Activated T-cell treated with anti-CD3 and anti-CD28 coated beads for 1 hour (primary cell): ENCODE measurements at regions not wholly inside any gene's neighbourhood (a gene's known extent, or its start where the extent isn't known, plus 50 kb on each side); places are given as distances from the start of the nearest gene placed in this dataset.

Experiments used
- DNase-seq: peaks from one replicate; pipeline ENCODE4 v3.0.0-alpha.2; 2020; ENCODE audit warnings: low read depth

- DNase-seq: no peak
Observed at GRCh38 chr9:89722712-89723111, 117.9 kb downstream of the GADD45G start.

DNA sequence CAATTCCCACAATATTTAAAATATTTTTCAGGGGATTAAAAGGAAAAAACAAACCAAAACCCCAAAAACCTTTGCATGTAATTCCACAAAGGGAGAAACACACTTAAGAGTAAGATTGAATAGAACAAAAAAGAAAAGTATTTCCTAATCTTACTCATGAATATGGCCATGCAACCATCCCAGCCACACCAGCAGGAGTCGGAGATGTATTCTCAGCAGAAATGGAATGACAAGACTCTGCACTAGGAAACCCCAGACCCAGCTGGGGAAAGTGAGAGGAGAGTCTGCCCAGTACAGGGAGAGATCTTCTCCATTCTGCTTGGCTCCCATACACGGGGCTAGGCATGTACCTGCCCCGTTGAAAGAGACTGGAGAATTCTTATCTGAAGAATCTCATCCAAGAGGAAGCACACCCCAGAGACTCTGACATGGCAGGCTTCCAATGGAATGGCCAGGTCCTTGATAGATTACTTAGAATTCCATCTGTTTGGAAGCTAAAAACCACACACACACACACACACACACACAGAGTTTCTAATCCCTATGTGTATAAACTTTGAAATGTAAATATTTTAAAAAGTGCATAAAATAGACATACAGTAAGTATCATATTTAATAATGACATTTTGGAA, 118.8 kb downstream of the GADD45G start:
- DNase-seq: no peak

DNA sequence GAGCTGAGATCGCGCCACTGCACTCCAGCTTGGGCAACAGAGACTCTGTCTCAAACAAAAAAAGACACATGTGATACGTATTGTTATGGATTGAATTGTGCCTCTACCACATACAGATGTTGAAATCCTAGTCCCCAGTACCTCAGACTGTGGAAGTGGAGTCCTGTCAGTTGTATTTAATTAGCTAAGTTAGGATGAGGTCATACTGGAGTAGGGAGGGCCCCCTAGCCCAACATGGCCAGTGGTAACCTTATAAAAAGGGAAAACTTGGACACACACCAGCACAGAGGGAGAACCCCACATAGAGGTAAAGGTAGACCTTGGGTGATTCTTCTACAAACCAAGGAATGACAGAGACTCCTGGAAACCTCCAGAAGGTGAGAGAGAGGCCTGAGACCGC, 119.8 kb downstream of the GADD45G start:
- no peak for DNase-seq

GRCh38 chr9:89725271-89725670, 120.5 kb downstream of the GADD45G start:
- DNase-seq: no peak

DNA sequence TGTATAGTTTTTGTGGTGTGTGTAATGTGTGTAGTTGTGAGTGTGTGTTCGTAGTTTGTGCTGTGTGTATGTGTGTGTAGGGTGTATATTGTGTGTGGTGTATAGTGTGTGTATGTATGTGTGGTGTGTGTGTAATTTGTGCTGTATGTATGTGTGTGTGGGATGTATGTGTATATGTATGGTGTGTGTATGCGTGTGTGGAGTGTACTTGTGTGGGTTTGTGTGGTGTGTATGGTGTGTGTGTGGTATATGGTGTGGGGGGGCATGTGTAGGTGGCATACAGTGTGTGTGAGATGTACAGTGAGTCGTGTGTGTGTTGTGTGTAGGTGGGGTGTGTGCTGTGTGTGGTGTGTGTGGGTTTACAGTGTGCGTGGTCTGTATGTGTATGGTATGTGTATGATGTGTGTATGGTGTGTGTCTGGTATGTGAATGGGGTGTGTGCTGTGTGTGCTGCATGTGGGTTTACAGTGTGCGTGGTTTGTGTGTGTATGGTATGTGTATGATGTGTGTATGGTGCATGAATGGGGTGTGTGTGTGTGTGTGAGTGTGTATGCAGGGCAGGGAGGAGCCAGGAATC, 125.2 kb downstream of the GADD45G start:
- DNase-seq: no peak

DNA sequence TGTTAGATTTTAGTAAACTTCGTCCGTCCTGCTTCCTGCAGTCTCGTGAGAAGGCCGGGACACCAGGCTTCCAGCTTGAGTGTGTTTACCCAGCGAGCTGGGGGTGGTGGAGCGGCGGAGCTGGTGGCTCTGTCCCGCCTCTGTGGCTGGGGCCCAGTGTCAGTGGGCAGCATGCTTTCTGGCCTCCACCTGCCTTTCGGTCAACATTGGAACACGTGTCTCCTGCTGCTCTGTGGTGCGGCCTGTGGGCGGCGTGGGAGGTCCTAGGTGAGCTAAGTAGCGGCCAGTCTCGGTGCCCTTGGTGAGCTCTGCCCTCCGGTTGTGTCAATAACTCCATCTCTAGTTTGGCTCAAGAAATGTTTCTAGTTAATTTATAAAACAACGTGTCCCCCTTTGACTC, 125.9 kb downstream of the GADD45G start:
- no peak for DNase-seq

GRCh38 chr9:89731262-89732182, 126.7 kb downstream of the GADD45G start:
- DNase-seq: no peak

DNA sequence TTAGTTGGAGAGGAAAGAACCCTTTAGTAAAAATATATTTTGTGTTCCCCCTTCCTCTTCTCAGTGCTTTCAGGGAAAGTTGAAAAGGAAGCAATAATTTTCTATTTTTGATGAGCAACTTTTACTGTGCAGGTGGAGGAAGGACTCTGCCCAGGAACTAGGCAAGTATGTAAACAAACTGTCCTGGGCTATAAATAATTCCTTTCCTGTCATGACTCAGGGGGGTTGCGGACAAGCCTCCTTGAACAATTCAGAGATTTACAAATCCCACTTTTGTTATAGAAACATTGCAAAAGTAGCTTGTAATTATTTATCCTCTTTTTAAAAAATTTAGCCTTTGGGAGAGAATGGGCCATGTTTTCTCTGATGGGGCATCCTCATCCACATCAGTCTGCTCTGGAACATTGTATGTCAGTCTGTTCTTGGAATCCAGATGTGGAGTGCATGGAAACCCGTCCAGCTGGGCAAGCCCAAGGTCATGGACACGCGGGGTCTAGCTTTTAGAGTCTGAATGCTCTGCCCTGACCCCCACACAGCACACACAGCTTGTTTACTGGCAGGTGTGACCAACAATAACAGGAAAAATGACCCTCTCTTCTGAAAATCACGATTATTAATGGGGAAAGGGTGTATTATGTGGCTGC, 127.6 kb downstream of the GADD45G start:
- DNase-seq: no peak

DNA sequence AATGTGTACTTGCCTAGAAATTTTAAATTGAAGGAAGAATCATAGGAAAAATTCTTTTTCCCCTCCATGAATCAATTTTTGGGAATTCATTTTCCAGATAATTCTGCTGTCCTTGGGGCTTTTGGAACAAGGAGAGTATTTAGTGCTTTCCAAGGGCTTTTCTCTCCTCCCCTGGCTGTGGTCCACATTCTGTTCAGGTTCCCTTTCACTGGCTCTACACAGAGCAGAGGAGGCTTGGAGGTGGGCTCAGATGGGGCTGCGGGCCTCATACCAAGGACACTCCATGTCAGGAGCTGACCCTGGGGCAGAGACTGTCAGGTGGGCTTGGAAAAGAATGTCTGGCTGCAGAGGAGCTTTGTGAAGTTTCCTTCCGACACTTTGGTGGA, 128.1 kb downstream of the GADD45G start:
- no peak for DNase-seq

GRCh38 chr9:89734600-89735041, 129.8 kb downstream of the GADD45G start:
- DNase-seq: no peak

- no peak for DNase-seq
Observed at GRCh38 chr9:89738137-89738932, 133.5 kb downstream of the GADD45G start.

DNA sequence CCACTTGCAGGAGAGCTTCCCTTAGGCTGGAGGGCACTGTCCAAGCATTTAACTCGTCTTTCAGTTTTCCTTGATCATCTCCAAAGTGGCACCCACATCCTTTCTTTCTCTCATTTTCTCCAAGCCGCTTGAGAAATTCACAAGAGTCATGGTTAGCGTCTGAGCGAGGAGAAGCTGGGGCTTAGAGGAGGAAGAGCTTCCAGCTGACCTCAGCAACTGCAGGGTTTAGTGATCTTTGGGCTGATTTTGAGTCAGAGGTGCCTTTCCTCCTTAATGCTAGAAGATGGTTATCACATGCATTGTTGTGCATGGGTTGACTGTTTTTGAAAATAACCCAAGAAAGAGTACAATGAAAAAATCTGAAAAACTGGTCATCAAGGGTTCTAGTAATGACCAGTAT, 134.7 kb downstream of the GADD45G start:
- no peak for DNase-seq

- no peak for DNase-seq
Observed at GRCh38 chr9:89739916-89740315, 135.1 kb downstream of the GADD45G start.

- peak; percentile 2 for DNase-seq
Observed at GRCh38 chr9:89740722-89741121, 135.9 kb downstream of the GADD45G start.

DNA sequence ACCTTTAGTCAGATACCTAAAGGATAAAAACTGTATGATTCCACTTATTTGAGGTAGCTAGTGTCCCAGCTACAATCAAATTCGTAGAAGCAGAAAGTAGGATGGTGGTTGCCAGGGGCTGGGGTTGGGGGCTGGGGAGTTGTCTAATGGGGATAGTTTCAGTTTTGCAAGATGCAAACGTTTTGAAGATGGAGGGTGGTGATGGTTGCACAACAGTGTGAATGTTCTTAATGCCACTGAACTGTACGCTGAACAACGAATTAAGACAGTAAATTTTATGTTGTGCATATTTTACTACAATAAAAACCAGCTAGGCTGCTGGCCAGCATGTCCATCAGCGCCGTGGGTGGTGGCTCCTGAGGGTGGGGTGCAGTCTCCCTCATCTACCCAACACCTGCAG, 137.8 kb downstream of the GADD45G start:
- DNase-seq: no peak

GRCh38 chr9:89743216-89743572, 138.4 kb downstream of the GADD45G start:
- DNase-seq: peak; percentile 4

GRCh38 chr9:89743573-89744254, 138.9 kb downstream of the GADD45G start:
- peak; percentile 36 for DNase-seq

DNA sequence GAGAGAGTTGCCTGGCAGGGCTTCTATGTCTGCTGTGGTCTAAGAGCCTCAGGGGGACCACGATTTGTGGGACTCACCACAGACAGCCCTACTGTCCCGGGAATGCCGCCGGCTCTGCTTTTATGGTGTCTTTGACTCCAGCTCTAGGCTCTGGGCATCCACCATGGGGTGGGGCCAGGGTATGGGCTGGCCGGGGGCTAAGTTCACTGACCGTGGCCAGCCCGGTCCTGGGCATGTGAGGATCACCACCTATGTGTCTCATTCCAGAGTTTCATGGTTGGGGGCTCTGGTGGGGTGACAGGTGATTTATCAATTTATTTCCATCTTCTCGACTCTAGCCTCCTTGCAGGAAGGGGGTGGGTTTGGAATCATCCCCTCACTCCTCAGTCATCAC, 139.4 kb downstream of the GADD45G start:
- DNase-seq: peak; percentile 3

- no peak for DNase-seq
Observed at GRCh38 chr9:89744730-89745129, 139.9 kb downstream of the GADD45G start.

DNA sequence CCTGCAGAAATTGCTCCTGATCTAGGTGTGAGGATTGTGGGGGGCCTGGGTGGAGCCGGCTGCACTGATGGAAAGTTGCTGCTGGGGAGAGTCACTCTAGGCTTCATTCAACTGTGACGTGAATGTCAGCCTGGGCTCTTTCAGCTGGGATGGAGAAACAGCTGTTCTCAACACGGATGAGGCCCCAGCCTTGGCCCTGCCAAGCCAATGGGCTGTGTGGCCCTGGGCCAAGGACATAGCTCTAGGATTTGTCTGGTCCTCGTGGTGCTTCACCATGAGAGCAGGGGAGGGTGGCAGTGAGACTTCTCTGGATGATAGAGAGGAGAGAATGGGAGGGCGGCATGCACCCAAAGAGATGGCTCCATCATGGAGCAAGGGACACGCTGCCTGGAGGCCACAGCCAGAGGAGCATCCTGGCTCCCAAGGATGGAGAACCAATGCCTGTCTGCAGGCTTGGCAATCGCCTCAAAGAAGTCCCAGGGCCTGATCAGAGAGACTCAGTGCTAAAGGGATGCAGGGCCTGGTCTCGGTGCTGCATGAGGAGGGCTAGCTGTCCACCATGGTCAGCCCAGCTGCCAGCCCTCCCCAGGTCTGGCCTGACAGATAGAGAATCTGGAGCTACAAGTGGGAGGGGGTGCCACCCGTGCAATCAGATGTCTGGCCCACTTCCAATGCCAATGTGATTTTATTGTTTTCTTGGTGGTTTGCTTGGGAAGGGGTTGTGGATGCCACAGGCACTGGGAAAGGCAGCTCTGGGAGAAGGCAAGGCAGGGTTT, 141.0 kb downstream of the GADD45G start:
- DNase-seq: no peak
